OCI-LY7 (cell line): ENCODE measurements at regions not wholly inside any gene's neighbourhood (a gene's known extent, or its start where the extent isn't known, plus 50 kb on each side); places are given as distances from the start of the nearest gene placed in this dataset.

Source experiments
- BruUV-seq: library from RNA; stranded (reverse); fragments of 400-500 nt; replicated peaks from 2 replicates; lab custom pipeline; 2021; lab: Mats Ljungman, UMichigan
- CTCF ChIA-PET: fragments of 300-600 bp; sonication (Branson Sonifier 250); formaldehyde crosslinking; loops from one replicate; lab custom pipeline; 2022; ENCODE audit warnings: antibody characterized with exemption; ENCODE audit not compliant: unreplicated experiment; lab: Charles Lee
- POLR2A ChIA-PET: fragments of 300-600 bp; sonication (Branson Sonifier 250); formaldehyde crosslinking; loops from one replicate; lab custom pipeline; 2022; ENCODE audit warnings: antibody characterized with exemption; lab: Charles Lee
- DNase-seq: peaks from one replicate; pipeline ENCODE4 v3.0.0-alpha.2; 2015; ENCODE audit warnings: low spot score
- H2AFZ ChIP-seq: fragments of 200-600 bp; sonication (generic), shearing (Covaris generic); 2 replicates; pipeline ENCODE4 v1.6.1; 2014; ENCODE audit warnings: mild to moderate bottlenecking, antibody characterized with exemption, low read length, moderate library complexity
- H3K27ac ChIP-seq: fragments of 200-600 bp; sonication (generic); 2 replicates; pipeline ENCODE4 v1.5.1; 2014; ENCODE audit warnings: mixed run types, low read depth, mild to moderate bottlenecking, moderate library complexity, low read length, inconsistent platforms; ENCODE audit not compliant: poor library complexity, severe bottlenecking
- H3K36me3 ChIP-seq: fragments of 200-600 bp; sonication (generic); 2 replicates; pipeline ENCODE4 v1.6.1; 2014; ENCODE audit warnings: mild to moderate bottlenecking, antibody characterized with exemption, low read length, moderate library complexity, mixed read lengths; ENCODE audit not compliant: insufficient read depth
- H3K4me1 ChIP-seq: fragments of 200-600 bp; sonication (generic); 2 replicates; pipeline ENCODE4 v1.5.1; 2014; ENCODE audit warnings: mild to moderate bottlenecking, low read length; ENCODE audit not compliant: insufficient read depth, poor library complexity, severe bottlenecking
- H3K4me2 ChIP-seq: fragments of 200-600 bp; sonication (generic); 2 replicates; pipeline ENCODE4 v1.6.1; 2014; ENCODE audit warnings: mild to moderate bottlenecking, low read length
- H3K4me3 ChIP-seq: fragments of 200-600 bp; sonication (generic); 2 replicates; pipeline ENCODE4 v1.5.1; 2014; ENCODE audit warnings: mild to moderate bottlenecking, low read depth, low read length; ENCODE audit not compliant: poor library complexity, severe bottlenecking
- H3K79me2 ChIP-seq: fragments of 200-600 bp; sonication (generic); 2 replicates; pipeline ENCODE4 v1.6.1; 2016; ENCODE audit warnings: low read depth, mild to moderate bottlenecking, low read length, moderate library complexity, mixed read lengths; ENCODE audit not compliant: insufficient read depth
- H3K9me2 ChIP-seq: fragments of 200-600 bp; sonication (generic); 2 replicates; pipeline ENCODE4 v1.6.1; 2016; ENCODE audit warnings: mild to moderate bottlenecking, low read length, mixed read lengths; ENCODE audit not compliant: insufficient read depth
- H3K9me3 ChIP-seq: fragments of 200-600 bp; sonication (generic); 2 replicates; pipeline ENCODE4 v1.6.1; 2014; ENCODE audit warnings: mild to moderate bottlenecking, mixed run types, low read length, mixed read lengths
- H4K20me1 ChIP-seq: fragments of 200-600 bp; sonication (generic); 2 replicates; pipeline ENCODE4 v1.6.1; 2014; ENCODE audit warnings: mild to moderate bottlenecking, antibody characterized with exemption, low read length, moderate library complexity, mixed read lengths; ENCODE audit not compliant: insufficient read depth
- EZH2phosphoT487 ChIP-seq: fragments of 200-600 bp; sonication (generic); IDR thresholded peaks from 2 replicates; pipeline ENCODE4 v1.6.1; 2018; ENCODE audit warnings: low read depth, borderline replicate concordance, mild to moderate bottlenecking, mixed run types, antibody characterized with exemption, low read length, moderate library complexity, mixed read lengths
- intact Hi-C: fragments of 100-400 bp; cut with micrococcal nuclease; formaldehyde crosslinking; loops from one replicate; pipeline ENCODE4 v1.10.0; 2022; ENCODE audit not compliant: unreplicated experiment
- TF ChIP-seq, protein P1 (sequence below): fragments of 200-600 bp; sonication (generic); conservative IDR thresholded peaks from 2 replicates; pipeline ENCODE4 v1.5.1; 2014; ENCODE audit warnings: mild to moderate bottlenecking, antibody characterized with exemption, low read length, moderate library complexity, mixed read lengths

DNA sequence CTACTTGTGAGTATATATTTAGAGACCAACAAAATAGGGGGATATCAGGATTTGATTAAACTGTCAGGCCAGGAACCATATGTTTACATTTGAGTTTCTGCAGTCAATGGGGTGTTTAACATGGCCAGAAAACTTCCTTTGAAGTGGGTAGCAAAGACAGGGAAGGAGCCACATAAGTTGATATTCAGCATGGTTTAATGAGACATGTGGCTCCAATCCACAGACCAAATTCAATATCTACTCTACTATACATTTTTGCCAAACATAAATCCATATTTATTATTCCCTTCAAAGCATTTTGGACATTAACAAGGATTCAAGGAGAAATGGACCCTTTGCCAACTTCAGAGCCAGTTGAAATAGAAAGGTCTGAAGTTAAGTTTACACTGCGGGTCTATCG is 99.8 kb downstream of the TAF11L14 start:
- Histone ChIP-seq H3K9me3 (no peaks in the 10 kb centered on the region), H3K9me2 (no peaks in the 10 kb centered on the region), H3K27ac (no peak overlapping the region), H3K36me3 (no peaks in the 10 kb centered on the region), H2AFZ (no peak overlapping the region), H3K4me1 (no peaks in the 10 kb centered on the region), H3K4me3 (no peak overlapping the region), H3K4me2 (no peak overlapping the region), H3K79me2 (no peaks in the 10 kb centered on the region), H4K20me1 (no peaks in the 10 kb centered on the region)
- BruUV-seq: no TSS peak
- CTCF ChIA-PET: no interaction called here
- no peak for TF ChIP-seq EZH2phosphoT487
- TF ChIP-seq, protein P1, sequence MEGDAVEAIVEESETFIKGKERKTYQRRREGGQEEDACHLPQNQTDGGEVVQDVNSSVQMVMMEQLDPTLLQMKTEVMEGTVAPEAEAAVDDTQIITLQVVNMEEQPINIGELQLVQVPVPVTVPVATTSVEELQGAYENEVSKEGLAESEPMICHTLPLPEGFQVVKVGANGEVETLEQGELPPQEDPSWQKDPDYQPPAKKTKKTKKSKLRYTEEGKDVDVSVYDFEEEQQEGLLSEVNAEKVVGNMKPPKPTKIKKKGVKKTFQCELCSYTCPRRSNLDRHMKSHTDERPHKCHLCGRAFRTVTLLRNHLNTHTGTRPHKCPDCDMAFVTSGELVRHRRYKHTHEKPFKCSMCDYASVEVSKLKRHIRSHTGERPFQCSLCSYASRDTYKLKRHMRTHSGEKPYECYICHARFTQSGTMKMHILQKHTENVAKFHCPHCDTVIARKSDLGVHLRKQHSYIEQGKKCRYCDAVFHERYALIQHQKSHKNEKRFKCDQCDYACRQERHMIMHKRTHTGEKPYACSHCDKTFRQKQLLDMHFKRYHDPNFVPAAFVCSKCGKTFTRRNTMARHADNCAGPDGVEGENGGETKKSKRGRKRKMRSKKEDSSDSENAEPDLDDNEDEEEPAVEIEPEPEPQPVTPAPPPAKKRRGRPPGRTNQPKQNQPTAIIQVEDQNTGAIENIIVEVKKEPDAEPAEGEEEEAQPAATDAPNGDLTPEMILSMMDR: no peak
- POLR2A ChIA-PET: no interaction called here
- DNase-seq: no peak
- intact Hi-C loops: no loop called here

DNA sequence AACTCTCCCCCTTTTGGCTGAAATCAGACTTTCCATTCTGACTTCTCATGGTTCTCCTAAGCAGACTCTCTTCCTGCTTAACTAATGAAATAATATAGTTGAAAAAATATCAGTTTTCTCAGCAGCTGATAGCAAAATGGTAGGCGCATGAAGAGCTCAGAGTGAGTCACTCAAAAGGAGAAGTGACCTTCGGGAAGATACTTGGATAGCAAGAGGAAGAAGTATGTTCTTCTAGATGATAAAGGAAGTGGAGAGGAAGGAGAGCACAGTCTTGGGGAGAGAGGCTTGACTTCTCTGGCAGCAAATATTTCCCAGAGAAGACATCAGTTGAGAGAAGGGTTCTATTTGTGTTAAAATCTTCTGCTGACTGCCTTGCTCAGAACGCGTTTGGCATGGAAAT is 101.5 kb downstream of the TAF11L14 start:
- no peaks in the 10 kb centered on the region for H3K9me3 ChIP-seq
- no peak overlapping the region for H3K4me3 ChIP-seq
- POLR2A ChIA-PET: interaction anchor here (0.6 kb wide), 1 partner anchor 14 kb away, joined by 3 read pairs; no protein-coding TSS in a partner anchor
- H3K27ac ChIP-seq: no peak overlapping the region
- H4K20me1 ChIP-seq: no peaks in the 10 kb centered on the region
- BruUV-seq: no TSS peak
- no peaks in the 10 kb centered on the region for H3K36me3 ChIP-seq
- intact Hi-C loops: no loop called here
- DNase-seq: no peak
- H3K4me2 ChIP-seq: no peak overlapping the region
- H3K79me2 ChIP-seq: no peaks in the 10 kb centered on the region
- H2AFZ ChIP-seq: no peak overlapping the region
- TF ChIP-seq, protein P1: no peak
- TF ChIP-seq EZH2phosphoT487: no peak
- CTCF ChIA-PET: no interaction called here
- H3K9me2 ChIP-seq: no peaks in the 10 kb centered on the region
- H3K4me1 ChIP-seq: no peaks in the 10 kb centered on the region

DNA sequence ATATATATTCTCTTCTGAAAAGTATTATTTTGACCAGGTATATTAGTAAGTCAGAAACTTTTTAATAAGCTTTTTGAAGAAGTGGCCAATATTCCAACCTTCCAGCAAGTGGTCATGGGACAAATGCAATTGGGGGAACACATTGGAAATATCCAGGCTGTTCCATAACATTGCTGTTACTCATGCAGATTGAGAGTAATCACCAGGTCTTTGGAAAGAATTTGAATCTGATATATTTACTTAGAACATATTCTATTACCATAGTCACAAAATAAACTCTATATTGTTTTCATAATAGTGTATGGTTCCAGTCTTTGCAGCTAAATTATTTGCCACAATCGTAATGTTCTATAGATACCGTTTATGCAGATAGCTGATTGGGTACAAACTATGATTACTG is 102.8 kb downstream of the TAF11L14 start:
- no peak for DNase-seq
- Histone ChIP-seq H3K4me3 (no peak overlapping the region), H3K79me2 (no peaks in the 10 kb centered on the region), H3K36me3 (no peaks in the 10 kb centered on the region), H3K4me2 (no peak overlapping the region), H3K27ac (no peak overlapping the region), H4K20me1 (no peaks in the 10 kb centered on the region), H3K9me2 (no peaks in the 10 kb centered on the region), H3K9me3 (no peaks in the 10 kb centered on the region), H2AFZ (no peak overlapping the region), H3K4me1 (no peaks in the 10 kb centered on the region)
- TF ChIP-seq, protein P1: no peak
- ChIA-PET POLR2A (no interaction called here), CTCF (no interaction called here)
- BruUV-seq: no TSS peak
- intact Hi-C loops: no loop called here
